GM12878 (cell line): ENCODE measurements at regions not wholly inside any gene's neighbourhood (a gene's known extent, or its start where the extent isn't known, plus 50 kb on each side); places are given as distances from the start of the nearest gene placed in this dataset.

Experiments used
- ATAC-seq: fragments of 200-7000 bp; cut with Tn5 transposase; 3 replicates; pipeline ENCODE4 v1.9.1; 2020; ENCODE audit warnings: mild to moderate bottlenecking, moderate library complexity
- BruUV-seq: library from RNA; stranded (reverse); fragments of 400-500 nt; replicated peaks from 2 replicates; lab custom pipeline; 2021; lab: Mats Ljungman, UMichigan
- CTCF ChIA-PET: fragments of 300-600 bp; sonication (Branson Sonifier 250); formaldehyde crosslinking; extraction: SDS; loops from one replicate; lab custom pipeline; 2021; ENCODE audit warnings: inconsistent platforms; lab: Yijun Ruan, JAX
- POLR2A ChIA-PET: fragments of 350-600 bp; formaldehyde crosslinking; extraction: SDS; loops from one replicate; lab custom pipeline; 2021; ENCODE audit warnings: inconsistent platforms; lab: Charles Lee
- RAD21 ChIA-PET: fragments of 300-600 bp; sonication (Branson Sonifier 250); formaldehyde crosslinking; loops from one replicate; lab custom pipeline; 2023; ENCODE audit warnings: antibody characterized with exemption; ENCODE audit not compliant: unreplicated experiment; lab: Charles Lee
- SMC1A ChIA-PET: fragments of 300-600 bp; sonication (Branson Sonifier 250); formaldehyde crosslinking; loops from one replicate; lab custom pipeline; 2023; ENCODE audit not compliant: unreplicated experiment, uncharacterized antibody; lab: Charles Lee
- DNase-seq: peaks from one replicate; pipeline ENCODE4 v3.0.0-alpha.2; 2011; ENCODE audit warnings: low read depth, low spot score
- FAIRE-seq: peaks from 3 replicates; lab custom pipeline; 2011; peaks lifted over from hg19 to GRCh38; lab: Jason Lieb, UNC
- H2AFZ ChIP-seq: 2 replicates; pipeline ENCODE4 v1.6.0; 2011; ENCODE audit warnings: low read depth, low read length, control low read depth; ENCODE audit not compliant: control insufficient read depth
- H3K27ac ChIP-seq: 2 replicates; pipeline ENCODE4 v1.5.1; 2011; ENCODE audit warnings: control low read depth; ENCODE audit not compliant: control insufficient read depth, insufficient read depth
- H3K27me3 ChIP-seq, 2 experiments: replicated peaks in 1 of 2; 2 replicates each; pipeline versions ENCODE4 v1.6.0 to v1.6.1; 2011; ENCODE audit warnings: low read length in 1 of 2; ENCODE audit not compliant: control insufficient read depth in 2 of 2, insufficient read depth in 2 of 2
- H3K36me3 ChIP-seq, 2 experiments: 2 replicates each; pipeline ENCODE4 v1.5.1; 2011; ENCODE audit warnings: low read length in 1 of 2; ENCODE audit not compliant: control insufficient read depth in 2 of 2, insufficient read depth in 2 of 2
- H3K4me1 ChIP-seq: 2 replicates; pipeline ENCODE4 v1.6.1; 2011; ENCODE audit warnings: mild to moderate bottlenecking, low read length, moderate library complexity, mixed read lengths; ENCODE audit not compliant: control insufficient read depth, insufficient read depth
- H3K4me2 ChIP-seq: 2 replicates; pipeline ENCODE4 v1.6.0; 2011; ENCODE audit warnings: control low read depth; ENCODE audit not compliant: control insufficient read depth, insufficient read depth
- H3K4me3 ChIP-seq: fragments of 200-600 bp; sonication (generic); 2 replicates; pipeline ENCODE4 v1.5.1; 2016
- H3K79me2 ChIP-seq: 2 replicates; pipeline ENCODE4 v1.6.0; 2011; ENCODE audit warnings: low read length; ENCODE audit not compliant: control insufficient read depth, insufficient read depth
- H3K9ac ChIP-seq: 2 replicates; pipeline ENCODE4 v1.8.0; 2011; ENCODE audit warnings: low read length, control low read depth, mixed read lengths; ENCODE audit not compliant: control insufficient read depth, insufficient read depth
- H3K9me3 ChIP-seq: replicated peaks from 3 replicates; pipeline ENCODE4 v1.5.1; 2011; ENCODE audit warnings: mild to moderate bottlenecking, low read length; ENCODE audit not compliant: control insufficient read depth, insufficient read depth
- H4K20me1 ChIP-seq: 2 replicates; pipeline ENCODE4 v1.6.0; 2011; ENCODE audit not compliant: control insufficient read depth, insufficient read depth
- HDAC6 ChIP-seq: fragments of 200-600 bp; sonication (generic); IDR thresholded peaks from one replicate; pipeline ENCODE4 v1.8.0; 2017; ENCODE audit warnings: antibody characterized with exemption; ENCODE audit not compliant: unreplicated experiment
- NR2C1 ChIP-seq: fragments of 450-650 bp; IDR thresholded peaks from 2 replicates; pipeline ENCODE4 v1.6.1; 2017; ENCODE audit warnings: antibody characterized with exemption, mild to moderate bottlenecking, moderate library complexity
- PML ChIP-seq: IDR thresholded peaks from 2 replicates; pipeline ENCODE4 v1.6.1; 2012; ENCODE audit warnings: low read length, inconsistent platforms
- TAF1 ChIP-seq: IDR thresholded peaks from 2 replicates; pipeline ENCODE4 v1.6.1; 2011; ENCODE audit warnings: mild to moderate bottlenecking, low read depth, low read length, borderline replicate concordance
- WGBS: methylation state at CpG from one replicate; pipeline ENCODE4 v1.1.6; 2016; ENCODE audit warnings: low lambda C conversion rate; ENCODE audit not compliant: insufficient replicate concordance, insufficient coverage; ENCODE audit errors: missing lambda C conversion rate; 5-methylcytosine and 5-hydroxymethylcytosine counted together
- in situ Hi-C: fragments of 300-500 bp; cut with MboI; formaldehyde crosslinking; loops from 9 replicates; pipeline ENCODE4 v1.14.3; 2018; ENCODE audit warnings: mixed read lengths
- intact Hi-C: fragments of 100-400 bp; cut with micrococcal nuclease; formaldehyde crosslinking; loops from one replicate; pipeline ENCODE4 v1.14.2; 2022; ENCODE audit not compliant: unreplicated experiment
- TF ChIP-seq, protein P1 (sequence below): fragments of 450-650 bp; IDR thresholded peaks from 2 replicates; pipeline ENCODE4 v1.6.1; 2018; ENCODE audit warnings: borderline replicate concordance, mild to moderate bottlenecking; ENCODE audit not compliant: partially characterized antibody
- TF ChIP-seq, protein P2 (sequence below): IDR thresholded peaks from 2 replicates; pipeline ENCODE4 v1.6.1; 2012; ENCODE audit warnings: low read depth, low read length, improper control_type of control experiment
- TF ChIP-seq, protein P3 (sequence below): fragments of 450-650 bp; IDR thresholded peaks from 2 replicates; pipeline ENCODE4 v1.6.1; 2017; ENCODE audit warnings: mild to moderate bottlenecking, low read depth, inconsistent platforms; ENCODE audit not compliant: poor library complexity, severe bottlenecking
- TF ChIP-seq, protein P4 (sequence below): IDR thresholded peaks from 2 replicates; pipeline ENCODE4 v1.6.1; 2011; ENCODE audit warnings: mild to moderate bottlenecking, low read depth, low read length, moderate library complexity; ENCODE audit not compliant: insufficient replicate concordance

DNA sequence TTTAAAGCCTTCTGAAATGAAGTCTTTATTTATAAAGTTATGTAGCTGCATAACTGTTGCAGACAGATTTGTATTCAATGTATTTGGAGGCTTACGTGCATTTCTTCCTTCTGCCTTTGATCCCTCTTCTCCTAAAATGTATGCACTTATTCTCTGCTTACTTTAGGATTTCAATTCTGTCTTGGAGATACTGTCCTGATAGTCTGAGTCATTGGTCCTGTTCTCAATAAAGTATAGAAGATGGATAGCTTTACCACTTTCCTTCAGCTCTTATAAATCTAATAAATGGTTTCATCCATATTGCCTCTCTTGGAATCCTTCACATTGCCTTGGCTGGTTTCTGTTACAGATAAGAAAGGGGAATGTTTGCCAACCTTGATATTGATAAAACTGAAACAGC, 430.1 kb upstream of the CAMK1G start (continued):
- TF ChIP-seq TAF1 (no peak), PML (no peak), NR2C1 (no peak)
- TF ChIP-seq, protein P1, sequence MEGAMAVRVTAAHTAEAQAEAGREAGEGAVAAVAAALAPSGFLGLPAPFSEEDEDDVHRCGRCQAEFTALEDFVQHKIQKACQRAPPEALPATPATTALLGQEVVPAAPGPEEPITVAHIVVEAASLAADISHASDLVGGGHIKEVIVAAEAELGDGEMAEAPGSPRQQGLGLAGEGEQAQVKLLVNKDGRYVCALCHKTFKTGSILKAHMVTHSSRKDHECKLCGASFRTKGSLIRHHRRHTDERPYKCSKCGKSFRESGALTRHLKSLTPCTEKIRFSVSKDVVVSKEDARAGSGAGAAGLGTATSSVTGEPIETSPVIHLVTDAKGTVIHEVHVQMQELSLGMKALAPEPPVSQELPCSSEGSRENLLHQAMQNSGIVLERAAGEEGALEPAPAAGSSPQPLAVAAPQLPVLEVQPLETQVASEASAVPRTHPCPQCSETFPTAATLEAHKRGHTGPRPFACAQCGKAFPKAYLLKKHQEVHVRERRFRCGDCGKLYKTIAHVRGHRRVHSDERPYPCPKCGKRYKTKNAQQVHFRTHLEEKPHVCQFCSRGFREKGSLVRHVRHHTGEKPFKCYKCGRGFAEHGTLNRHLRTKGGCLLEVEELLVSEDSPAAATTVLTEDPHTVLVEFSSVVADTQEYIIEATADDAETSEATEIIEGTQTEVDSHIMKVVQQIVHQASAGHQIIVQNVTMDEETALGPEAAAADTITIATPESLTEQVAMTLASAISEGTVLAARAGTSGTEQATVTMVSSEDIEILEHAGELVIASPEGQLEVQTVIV: no peak
- TF ChIP-seq, protein P2, sequence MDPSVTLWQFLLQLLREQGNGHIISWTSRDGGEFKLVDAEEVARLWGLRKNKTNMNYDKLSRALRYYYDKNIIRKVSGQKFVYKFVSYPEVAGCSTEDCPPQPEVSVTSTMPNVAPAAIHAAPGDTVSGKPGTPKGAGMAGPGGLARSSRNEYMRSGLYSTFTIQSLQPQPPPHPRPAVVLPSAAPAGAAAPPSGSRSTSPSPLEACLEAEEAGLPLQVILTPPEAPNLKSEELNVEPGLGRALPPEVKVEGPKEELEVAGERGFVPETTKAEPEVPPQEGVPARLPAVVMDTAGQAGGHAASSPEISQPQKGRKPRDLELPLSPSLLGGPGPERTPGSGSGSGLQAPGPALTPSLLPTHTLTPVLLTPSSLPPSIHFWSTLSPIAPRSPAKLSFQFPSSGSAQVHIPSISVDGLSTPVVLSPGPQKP: no peak

DNA sequence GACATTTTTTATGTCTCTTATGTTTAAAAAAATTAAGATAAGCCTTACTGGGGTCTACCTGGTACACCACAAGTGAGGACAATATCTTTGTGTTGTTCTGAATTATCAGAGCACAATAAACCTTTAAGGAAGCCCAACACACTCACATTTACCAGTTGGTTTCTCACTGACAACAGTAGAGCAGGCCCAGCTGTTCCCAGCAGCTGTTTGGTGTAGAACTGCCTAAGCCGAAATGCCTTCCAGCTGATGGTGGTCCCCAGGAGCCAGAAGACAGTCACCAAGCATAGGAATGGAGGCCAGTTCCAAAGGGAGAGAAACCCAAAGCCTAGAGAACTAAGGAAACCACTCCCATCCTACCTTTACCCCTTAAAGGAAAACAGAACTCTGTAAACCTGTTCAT, 428.6 kb upstream of the CAMK1G start:
- in situ Hi-C loops: no loop called here
- DNase-seq: no peak

More for the DNA sequence above, 428.6 kb upstream of the CAMK1G start:
- ATAC-seq (no peak), FAIRE-seq (no peak)
- no TSS peak for BruUV-seq
- Histone ChIP-seq H3K9ac (no peak overlapping the region), H3K4me1 (no peaks in the 10 kb centered on the region), H3K27me3 (no peaks in the 10 kb centered on the region; a peak in 1 of 4 replicates), H3K4me2 (no peak overlapping the region), H3K36me3 (no peaks in the 10 kb centered on the region), H3K79me2 (no peaks in the 10 kb centered on the region), H3K9me3 (no peaks in the 10 kb centered on the region), H3K4me3 (no peak overlapping the region), H3K27ac (no peak overlapping the region), H4K20me1 (no peaks in the 10 kb centered on the region), H2AFZ (no peak overlapping the region)
- ChIA-PET RAD21 (no interaction called here), POLR2A (no interaction called here), SMC1A (no interaction called here), CTCF (no interaction called here)
- no peak for TF ChIP-seq HDAC6
- TF ChIP-seq, protein P3, sequence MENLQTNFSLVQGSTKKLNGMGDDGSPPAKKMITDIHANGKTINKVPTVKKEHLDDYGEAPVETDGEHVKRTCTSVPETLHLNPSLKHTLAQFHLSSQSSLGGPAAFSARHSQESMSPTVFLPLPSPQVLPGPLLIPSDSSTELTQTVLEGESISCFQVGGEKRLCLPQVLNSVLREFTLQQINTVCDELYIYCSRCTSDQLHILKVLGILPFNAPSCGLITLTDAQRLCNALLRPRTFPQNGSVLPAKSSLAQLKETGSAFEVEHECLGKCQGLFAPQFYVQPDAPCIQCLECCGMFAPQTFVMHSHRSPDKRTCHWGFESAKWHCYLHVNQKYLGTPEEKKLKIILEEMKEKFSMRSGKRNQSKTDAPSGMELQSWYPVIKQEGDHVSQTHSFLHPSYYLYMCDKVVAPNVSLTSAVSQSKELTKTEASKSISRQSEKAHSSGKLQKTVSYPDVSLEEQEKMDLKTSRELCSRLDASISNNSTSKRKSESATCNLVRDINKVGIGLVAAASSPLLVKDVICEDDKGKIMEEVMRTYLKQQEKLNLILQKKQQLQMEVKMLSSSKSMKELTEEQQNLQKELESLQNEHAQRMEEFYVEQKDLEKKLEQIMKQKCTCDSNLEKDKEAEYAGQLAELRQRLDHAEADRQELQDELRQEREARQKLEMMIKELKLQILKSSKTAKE: no peak
- TF ChIP-seq, protein P4, sequence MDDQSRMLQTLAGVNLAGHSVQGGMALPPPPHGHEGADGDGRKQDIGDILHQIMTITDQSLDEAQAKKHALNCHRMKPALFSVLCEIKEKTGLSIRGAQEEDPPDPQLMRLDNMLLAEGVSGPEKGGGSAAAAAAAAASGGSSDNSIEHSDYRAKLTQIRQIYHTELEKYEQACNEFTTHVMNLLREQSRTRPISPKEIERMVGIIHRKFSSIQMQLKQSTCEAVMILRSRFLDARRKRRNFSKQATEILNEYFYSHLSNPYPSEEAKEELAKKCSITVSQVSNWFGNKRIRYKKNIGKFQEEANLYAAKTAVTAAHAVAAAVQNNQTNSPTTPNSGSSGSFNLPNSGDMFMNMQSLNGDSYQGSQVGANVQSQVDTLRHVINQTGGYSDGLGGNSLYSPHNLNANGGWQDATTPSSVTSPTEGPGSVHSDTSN: no peak
- 53% methylated on average over 1 of the region's 1 CpG for WGBS
- intact Hi-C loops: no loop called here
